B cell (primary cell): ENCODE measurements at regions not wholly inside any gene's neighbourhood (a gene's known extent, or its start where the extent isn't known, plus 50 kb on each side); places are given as distances from the start of the nearest gene placed in this dataset.
A peak's percentile ranks its signal among the peaks of the same experiment; 100 is the strongest.

Experiments used
- ATAC-seq: fragments of 200-7000 bp; cut with Tn5 transposase; one replicate; pipeline ENCODE4 v1.10.0; 2021; ENCODE audit warnings: low read depth, mild to moderate bottlenecking, moderate number of reproducible peaks, moderate library complexity
- CTCF ChIA-PET: fragments of 350-600 bp; sonication (Branson Sonifier 250); formaldehyde crosslinking; loops from one replicate; lab custom pipeline; 2021; ENCODE audit warnings: antibody characterized with exemption, inconsistent platforms; lab: Charles Lee
- POLR2A ChIA-PET: fragments of 350-600 bp; sonication (Branson Sonifier 250); formaldehyde crosslinking; loops from one replicate; lab custom pipeline; 2021; ENCODE audit warnings: antibody characterized with exemption; lab: Charles Lee
- DNase-seq: peaks from one replicate; pipeline ENCODE4 v3.0.0; 2013
- H2AFZ ChIP-seq: 2 replicates; pipeline ENCODE4 v1.6.1; 2012; ENCODE audit warnings: mild to moderate bottlenecking, low read depth, low read length; ENCODE audit not compliant: insufficient read depth, poor library complexity, severe bottlenecking
- H3K27ac ChIP-seq, 2 donors: 1 replicate in 1 of 2; 2 replicates in 1 of 2; pipeline ENCODE4 v1.5.1; 2012 to 2013; ENCODE audit warnings: low read length in 2 of 2, mild to moderate bottlenecking in 2 of 2, moderate library complexity in 1 of 2
- H3K27me3 ChIP-seq, 4 experiments: fragments of 200-600 bp in 1 of 4; sonication (generic) in 1 of 4; replicated peaks in 1 of 4; 1 replicate in 2 of 4; 2 replicates in 2 of 4; pipeline versions ENCODE4 v1.6.1 to v1.7.0; 2013 to 2016; ENCODE audit warnings: low read length in 3 of 4, mild to moderate bottlenecking in 2 of 4, mixed read lengths in 1 of 4, moderate library complexity in 1 of 4; ENCODE audit not compliant: insufficient read depth in 4 of 4, control insufficient read depth in 3 of 4; ENCODE audit errors: control extremely low read depth in 1 of 4
- H3K36me3 ChIP-seq, 2 experiments: replicated peaks in 1 of 2; 1 replicate in 1 of 2; 2 replicates in 1 of 2; pipeline versions ENCODE4 v1.6.1 to v1.7.1; 2013; ENCODE audit warnings: low read length in 1 of 2; ENCODE audit not compliant: insufficient read depth in 2 of 2, control insufficient read depth in 1 of 2; ENCODE audit errors: control extremely low read depth in 1 of 2, extremely low read depth in 1 of 2
- H3K4me1 ChIP-seq, 2 donors: fragments of 200-600 bp in 1 of 2; sonication (generic) in 1 of 2; 1 replicate in 1 of 2; 2 replicates in 1 of 2; pipeline versions ENCODE4 v1.5.1 to v1.6.1; 2013 to 2017; ENCODE audit warnings: low read length in 2 of 2; ENCODE audit not compliant: control insufficient read depth in 2 of 2, insufficient read depth in 2 of 2
- H3K4me2 ChIP-seq: replicated peaks from 2 replicates; pipeline ENCODE3; 2012; ENCODE audit warnings: mild to moderate bottlenecking, low read depth, low read length; ENCODE audit not compliant: poor library complexity, severe bottlenecking
- H3K4me3 ChIP-seq, 5 experiments: fragments of 200-600 bp in 1 of 5; sonication (generic) in 1 of 5; 1 replicate in 3 of 5; 2 replicates in 2 of 5; pipeline versions ENCODE4 v1.5.1 to v1.7.0; 2011 to 2016; ENCODE audit warnings: low read length in 4 of 5, mild to moderate bottlenecking in 4 of 5, low read depth in 2 of 5, control low read depth in 1 of 5, moderate library complexity in 1 of 5; ENCODE audit not compliant: insufficient read depth in 1 of 5; ENCODE audit errors: control extremely low read depth in 1 of 5, extremely low read depth in 1 of 5
- H3K79me2 ChIP-seq: fragments of 200-600 bp; sonication (generic); one replicate; pipeline ENCODE4 v1.6.0; 2016; ENCODE audit warnings: low read length; ENCODE audit not compliant: control insufficient read depth, insufficient read depth
- H3K9ac ChIP-seq: fragments of 200-600 bp; sonication (generic); 2 replicates; pipeline ENCODE4 v1.6.1; 2017; ENCODE audit warnings: mild to moderate bottlenecking, low read length, moderate library complexity
- H3K9me3 ChIP-seq, 3 donors: one replicate each; pipeline versions ENCODE4 v1.6.1 to v1.7.1; 2013; ENCODE audit warnings: low read length in 2 of 3; ENCODE audit not compliant: control insufficient read depth in 2 of 3, insufficient read depth in 1 of 3; ENCODE audit errors: control extremely low read depth in 1 of 3
- H4K20me1 ChIP-seq: 2 replicates; pipeline ENCODE4 v1.6.0; 2012; ENCODE audit warnings: mild to moderate bottlenecking, low read length; ENCODE audit not compliant: insufficient read depth, control insufficient read depth, poor library complexity, severe bottlenecking
- H3K27ac Mint-ChIP-seq: one replicate; pipeline ENCODE4 v1.8.0; 2021; ENCODE audit warnings: mixed read lengths
- H3K27me3 Mint-ChIP-seq: one replicate; pipeline ENCODE4 v1.8.0; 2021; ENCODE audit warnings: mixed read lengths
- H3K4me1 Mint-ChIP-seq: one replicate; pipeline ENCODE4 v1.8.0; 2021; ENCODE audit warnings: mixed read lengths
- H3K4me3 Mint-ChIP-seq: one replicate; pipeline ENCODE4 v1.8.0; 2021; ENCODE audit warnings: mixed read lengths
- H3K9me3 Mint-ChIP-seq: one replicate; pipeline ENCODE4 v1.8.0; 2022; ENCODE audit warnings: mixed read lengths; ENCODE audit not compliant: insufficient read depth
- CTCF ChIP-seq: fragments of 200-600 bp; IDR thresholded peaks from one replicate; pipeline ENCODE4 v1.8.0; 2022; ENCODE audit warnings: antibody characterized with exemption, mild to moderate bottlenecking
- EZH2 ChIP-seq: IDR thresholded peaks from 2 replicates; pipeline ENCODE4 v1.6.1; 2012; ENCODE audit warnings: borderline replicate concordance, low read depth, mild to moderate bottlenecking, moderate library complexity, low read length; ENCODE audit not compliant: insufficient read depth, poor library complexity, severe bottlenecking
- WGBS: methylation state at CpG from one replicate; pipeline ENCODE4 v1.1.5; 2013; ENCODE audit warnings: missing lambda C conversion rate; ENCODE audit not compliant: insufficient coverage; 5-methylcytosine and 5-hydroxymethylcytosine counted together
- intact Hi-C: fragments of 100-400 bp; cut with micrococcal nuclease; formaldehyde crosslinking; loops from one replicate; pipeline ENCODE4 v1.10.0; 2022

GRCh38 chr3:107861904-107862303, 228.9 kb downstream of the CD47 start:
- Histone ChIP-seq H2AFZ (no peak overlapping the region), H3K79me2 (no peaks in the 10 kb centered on the region), H3K4me3 (no peak overlapping the region), H3K4me1 (peaks cover 10 to 16% of the 10 kb centered on the region in 2 donors), H3K4me2 (peak overlapping the region; percentile 55), H4K20me1 (no peaks in the 10 kb centered on the region), H3K27me3 (no peaks in the 10 kb centered on the region), H3K9me3 (no peaks in the 10 kb centered on the region), H3K9ac (no peak overlapping the region), H3K36me3 (no peaks in the 10 kb centered on the region), H3K27ac (no peak overlapping the region)
- no CpG with 5 or more reads among the region's 3 CpGs for WGBS
- H3K4me1 Mint-ChIP-seq = peaks cover 16% of the 10 kb centered on the region
- no peaks in the 10 kb centered on the region for H3K27me3 Mint-ChIP-seq
- POLR2A ChIA-PET = no interaction called here
- CTCF ChIA-PET = interaction anchor here (1.0 to 1.6 kb wide), 5 partner anchors 10 to 616 kb away, joined by 3 to 6 read pairs (median 3); no protein-coding TSS in a partner anchor
- intact Hi-C loops = no loop called here
- H3K27ac Mint-ChIP-seq = peak overlapping the region; percentile 66
- ATAC-seq (peak; percentile 96), DNase-seq (peak; percentile 77)
- H3K9me3 Mint-ChIP-seq = no peaks in the 10 kb centered on the region
- peak overlapping the region; percentile 62 for H3K4me3 Mint-ChIP-seq
- TF ChIP-seq CTCF (no peak), EZH2 (no peak)

- TF ChIP-seq CTCF = no peak
- TF ChIP-seq EZH2 = no peak
- intact Hi-C loops = no loop called here
- Mint-ChIP-seq H3K4me1 (peaks cover 16% of the 10 kb centered on the region), H3K4me3 (peak overlapping the region; percentile 62), H3K9me3 (no peaks in the 10 kb centered on the region), H3K27ac (peak overlapping the region; percentile 66), H3K27me3 (no peaks in the 10 kb centered on the region)
- no peaks in the 10 kb centered on the region for H4K20me1 ChIP-seq
- no peak overlapping the region for H3K27ac ChIP-seq
- peak overlapping the region; percentile 55 for H3K4me2 ChIP-seq
- no peak overlapping the region for H3K9ac ChIP-seq
- H3K4me1 ChIP-seq = peaks cover 10 to 16% of the 10 kb centered on the region in 2 donors
- CTCF ChIA-PET = interaction anchor here (1.1 to 1.6 kb wide), 3 partner anchors 9 to 616 kb away, joined by 3 to 6 read pairs (median 4); no protein-coding TSS in a partner anchor
- POLR2A ChIA-PET = no interaction called here
- no peaks in the 10 kb centered on the region for H3K27me3 ChIP-seq
- ATAC-seq = no peak
- H3K4me3 ChIP-seq = no peak overlapping the region
- H3K79me2 ChIP-seq = no peaks in the 10 kb centered on the region
- no peaks in the 10 kb centered on the region for H3K9me3 ChIP-seq
- no peak overlapping the region for H2AFZ ChIP-seq
- WGBS = no CpG with 5 or more reads among the region's 2 CpGs
- DNase-seq = no peak
- H3K36me3 ChIP-seq = no peaks in the 10 kb centered on the region
These were observed 229.4 kb downstream of the CD47 start for GRCh38 chr3:107861422-107861821.
